Thymus (tissue), 11 donors: ENCODE measurements at regions not wholly inside any gene's neighbourhood (a gene's known extent, or its start where the extent isn't known, plus 50 kb on each side); places are given as distances from the start of the nearest gene placed in this dataset.

ENCODE experiments used
- DNase-seq, 9 donors: peaks; one replicate each; pipeline ENCODE4 v3.0.0-alpha.2; 2013; ENCODE audit warnings: low spot score in 9 of 9, low read depth in 6 of 9, missing footprints in 1 of 9
- H3K27ac ChIP-seq, 2 donors: one replicate each; pipeline ENCODE4 v1.5.1; 2013; ENCODE audit warnings: control low read depth in 1 of 2, low read depth in 1 of 2, low read length in 1 of 2, mild to moderate bottlenecking in 1 of 2, moderate library complexity in 1 of 2
- H3K27me3 ChIP-seq, 2 donors: one replicate each; pipeline ENCODE4 v1.5.1; 2013; ENCODE audit warnings: low read length in 1 of 2; ENCODE audit not compliant: control insufficient read depth in 2 of 2, insufficient read depth in 1 of 2
- H3K36me3 ChIP-seq, 2 donors: one replicate each; pipeline ENCODE4 v1.5.1; 2013; ENCODE audit warnings: low read length in 1 of 2, mild to moderate bottlenecking in 1 of 2, moderate library complexity in 1 of 2; ENCODE audit not compliant: control insufficient read depth in 2 of 2, insufficient read depth in 2 of 2
- H3K4me1 ChIP-seq, 2 donors: one replicate each; pipeline ENCODE4 v1.5.1; 2013; ENCODE audit warnings: low read length in 2 of 2; ENCODE audit not compliant: control insufficient read depth in 2 of 2, insufficient read depth in 2 of 2
- H3K4me3 ChIP-seq, 2 donors: one replicate each; pipeline ENCODE4 v1.5.1; 2013; ENCODE audit warnings: low read length in 2 of 2, control low read depth in 1 of 2, mild to moderate bottlenecking in 1 of 2
- H3K9me3 ChIP-seq, 2 donors: one replicate each; pipeline ENCODE4 v1.5.1; 2013; ENCODE audit warnings: low read length in 1 of 2, mild to moderate bottlenecking in 1 of 2; ENCODE audit not compliant: control insufficient read depth in 2 of 2, insufficient read depth in 1 of 2
- WGBS: extraction: QIAGEN DNeasy Blood & Tissue Kit; methylation state at CpG from one replicate; pipeline ENCODE4 v1.1.7; 2013; 5-methylcytosine and 5-hydroxymethylcytosine counted together
- donor health status: healthy.

DNA sequence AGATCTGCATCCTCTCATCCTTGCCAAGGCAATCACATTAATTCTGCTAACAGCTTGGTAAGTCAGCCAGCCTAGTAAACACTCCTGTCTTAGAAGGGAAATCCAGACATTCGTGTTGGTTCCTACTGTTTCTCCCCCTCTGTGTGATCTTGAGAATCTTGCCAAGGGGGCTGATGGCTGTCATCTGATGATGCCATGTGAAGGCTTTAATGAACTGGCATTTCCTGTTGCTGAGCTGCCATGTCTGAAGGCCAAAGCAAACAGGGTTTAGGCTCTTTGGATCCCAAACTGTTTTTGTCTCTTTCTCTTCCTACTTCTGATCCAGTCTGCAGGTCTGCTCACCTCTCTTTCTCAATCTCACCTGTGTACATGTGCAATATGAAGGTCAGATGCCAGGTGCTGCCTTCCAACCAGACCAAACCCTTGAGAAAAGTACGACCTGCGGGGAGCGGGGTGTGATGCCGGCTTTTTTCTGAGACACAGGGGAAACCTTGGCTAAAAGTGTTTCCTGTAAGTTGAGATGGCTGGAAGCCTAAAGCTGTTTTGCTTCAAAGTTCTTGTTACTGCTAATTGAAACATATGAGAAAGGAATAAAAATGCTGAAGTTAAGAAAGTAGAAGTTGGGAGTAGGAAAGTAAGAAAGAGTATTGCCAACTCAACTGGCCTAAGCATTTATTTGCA is 532.9 kb downstream of the ANKRD50 start:
- DNase-seq: peak in 1 of 9 donors; percentile 2
- Histone ChIP-seq H3K36me3 (no peaks in the 10 kb centered on the region), H3K27ac (no peak overlapping the region), H3K4me1 (peaks cover 0 to 3% of the 10 kb centered on the region in 2 donors), H3K9me3 (no peaks in the 10 kb centered on the region), H3K27me3 (no peaks in the 10 kb centered on the region), H3K4me3 (no peak overlapping the region)
- WGBS: 22% methylated on average over 5 of the region's 5 CpGs

DNA sequence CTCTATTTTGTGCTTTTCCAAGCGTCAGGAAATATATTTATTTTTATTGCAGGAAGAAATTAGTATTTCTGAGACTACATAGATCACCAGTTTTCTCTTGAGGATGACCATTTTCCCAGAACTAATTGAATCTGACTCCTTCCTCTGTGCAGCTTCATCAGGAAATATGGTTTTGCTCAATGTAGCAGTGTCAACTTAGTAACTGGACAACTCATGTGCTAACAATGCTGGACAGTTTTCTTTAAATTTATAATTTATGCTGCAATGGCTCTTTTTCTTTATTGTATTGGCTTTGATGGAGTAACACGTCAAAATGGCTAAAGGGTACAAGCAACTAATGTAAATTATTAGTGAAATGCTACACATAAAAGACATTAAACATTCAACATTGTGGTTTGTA is 531.5 kb downstream of the ANKRD50 start:
- Histone ChIP-seq H3K4me3 (no peak overlapping the region), H3K4me1 (peaks cover 0 to 3% of the 10 kb centered on the region in 2 donors), H3K27ac (no peak overlapping the region), H3K9me3 (no peaks in the 10 kb centered on the region), H3K36me3 (no peaks in the 10 kb centered on the region), H3K27me3 (no peaks in the 10 kb centered on the region)
- DNase-seq: no peak
- 92% methylated on average over 2 of the region's 2 CpGs for WGBS

DNA sequence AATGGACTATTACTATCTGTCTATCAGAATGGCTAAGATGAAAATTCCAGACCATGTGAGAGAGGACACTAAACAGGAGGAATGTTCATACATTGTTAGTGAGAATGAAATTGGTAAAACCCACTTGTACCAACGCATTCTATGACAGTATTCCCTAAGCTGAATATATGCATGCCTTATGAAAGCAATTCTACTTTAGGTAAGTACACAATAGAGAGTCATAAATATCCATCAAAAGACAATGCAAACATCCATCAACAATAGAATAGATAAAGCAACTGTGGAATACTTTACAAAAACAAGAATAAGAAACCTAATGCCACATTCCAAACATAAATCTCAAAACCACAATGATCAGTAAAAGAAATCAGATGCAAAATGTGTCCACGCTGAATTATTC is 529.3 kb downstream of the ANKRD50 start:
- Histone ChIP-seq H3K27ac (no peak overlapping the region), H3K9me3 (no peaks in the 10 kb centered on the region), H3K27me3 (no peaks in the 10 kb centered on the region), H3K36me3 (no peaks in the 10 kb centered on the region), H3K4me1 (peaks cover 0 to 3% of the 10 kb centered on the region in 2 donors), H3K4me3 (no peak overlapping the region)
- DNase-seq: no peak
- 95% methylated on average over 2 of the region's 2 CpGs for WGBS

DNA sequence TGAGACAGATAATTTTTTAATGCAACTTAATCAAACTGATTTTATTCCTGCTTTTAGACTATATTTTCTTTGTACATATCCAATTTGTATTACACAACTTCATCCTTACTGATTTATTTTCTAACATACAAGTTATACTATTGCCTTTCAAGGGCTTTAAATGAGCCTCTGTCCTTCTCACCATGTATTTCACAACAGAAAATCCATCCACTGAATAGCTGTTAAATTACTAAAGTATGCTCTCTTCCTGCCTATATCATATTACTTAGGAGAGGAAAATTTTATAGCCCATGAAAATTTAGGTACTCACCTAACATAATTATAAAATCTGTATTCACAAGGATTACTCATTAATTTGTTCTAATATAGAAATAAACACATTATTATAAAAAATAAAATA is 528.6 kb downstream of the ANKRD50 start:
- no peak for DNase-seq
- H3K27ac ChIP-seq: no peak overlapping the region
- no peaks in the 10 kb centered on the region for H3K9me3 ChIP-seq
- no peak overlapping the region for H3K4me3 ChIP-seq
- H3K27me3 ChIP-seq: no peaks in the 10 kb centered on the region
- no peaks in the 10 kb centered on the region for H3K36me3 ChIP-seq
- peaks cover 0 to 3% of the 10 kb centered on the region in 2 donors for H3K4me1 ChIP-seq

DNA sequence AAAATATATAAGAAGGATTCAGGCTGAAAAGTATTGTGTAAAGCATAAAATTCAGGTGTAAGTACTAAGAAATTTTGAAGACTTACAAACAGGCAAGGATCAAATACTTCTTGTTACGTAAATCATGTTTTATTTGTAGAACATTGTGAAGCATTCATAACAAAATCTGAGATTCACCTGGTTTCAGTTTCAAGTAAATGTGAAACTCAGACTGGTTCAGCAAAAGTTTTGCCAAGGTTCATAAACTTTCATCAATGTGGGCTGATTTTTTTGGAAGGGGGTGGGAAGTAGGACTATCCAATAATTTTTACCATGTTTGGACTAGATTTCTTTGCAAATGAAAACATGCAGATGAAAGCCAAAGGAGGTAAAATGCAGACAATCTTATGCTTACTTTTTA is 527.7 kb downstream of the ANKRD50 start:
- H3K27me3 ChIP-seq: no peaks in the 10 kb centered on the region
- H3K9me3 ChIP-seq: no peaks in the 10 kb centered on the region
- H3K27ac ChIP-seq: no peak overlapping the region
- no peak for DNase-seq
- WGBS: 94% methylated on average over 1 of the region's 1 CpG
- peaks cover 0 to 3% of the 10 kb centered on the region in 2 donors for H3K4me1 ChIP-seq
- H3K36me3 ChIP-seq: no peaks in the 10 kb centered on the region
- H3K4me3 ChIP-seq: no peak overlapping the region

DNA sequence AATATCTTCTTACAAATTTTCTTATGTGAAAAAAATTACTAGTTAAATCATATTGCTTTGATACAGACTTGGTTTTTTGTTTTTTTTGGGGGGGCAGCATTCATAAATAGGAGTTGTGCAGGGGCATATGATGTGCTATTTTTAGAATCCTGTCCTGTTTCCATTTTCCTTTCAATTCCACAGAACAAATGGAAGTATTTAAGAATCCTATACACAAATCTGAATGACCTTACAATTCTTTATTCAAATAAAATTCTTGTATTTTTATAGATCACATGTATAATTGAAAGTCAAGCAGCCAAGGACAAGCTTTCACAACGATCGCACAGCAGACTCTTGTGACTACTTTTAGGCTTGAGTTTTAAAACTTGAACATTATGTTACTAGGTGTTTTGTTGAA is 523.9 kb downstream of the ANKRD50 start:
- 97% methylated on average over 2 of the region's 2 CpGs for WGBS
- Histone ChIP-seq H3K27ac (no peak overlapping the region), H3K9me3 (no peaks in the 10 kb centered on the region), H3K27me3 (no peaks in the 10 kb centered on the region), H3K4me3 (no peak overlapping the region), H3K4me1 (no peaks in the 10 kb centered on the region), H3K36me3 (no peaks in the 10 kb centered on the region)
- DNase-seq: no peak

DNA sequence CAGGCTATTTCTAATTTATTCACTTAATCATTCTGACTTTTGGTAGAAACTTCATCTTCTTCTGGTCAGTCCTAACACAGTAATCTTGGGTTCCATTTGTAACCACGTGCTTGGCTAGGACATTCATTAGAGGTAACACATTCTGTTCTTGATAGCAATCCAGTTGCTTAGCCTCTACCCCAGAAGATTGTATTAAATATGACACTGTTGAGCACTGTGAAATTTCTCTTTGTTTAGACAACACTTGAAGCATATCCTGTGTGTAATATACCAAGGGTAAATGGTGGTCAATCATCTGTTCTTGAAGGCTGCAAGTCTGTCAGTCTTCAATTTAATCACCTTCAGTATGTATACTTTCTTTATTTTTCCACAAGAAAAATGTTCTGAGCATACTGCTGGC is 523.0 kb downstream of the ANKRD50 start:
- 89% methylated on average over 1 of the region's 1 CpG for WGBS
- Histone ChIP-seq H3K36me3 (no peaks in the 10 kb centered on the region), H3K4me3 (no peak overlapping the region), H3K27me3 (no peaks in the 10 kb centered on the region), H3K4me1 (no peaks in the 10 kb centered on the region), H3K27ac (no peak overlapping the region), H3K9me3 (no peaks in the 10 kb centered on the region)
- DNase-seq: no peak

DNA sequence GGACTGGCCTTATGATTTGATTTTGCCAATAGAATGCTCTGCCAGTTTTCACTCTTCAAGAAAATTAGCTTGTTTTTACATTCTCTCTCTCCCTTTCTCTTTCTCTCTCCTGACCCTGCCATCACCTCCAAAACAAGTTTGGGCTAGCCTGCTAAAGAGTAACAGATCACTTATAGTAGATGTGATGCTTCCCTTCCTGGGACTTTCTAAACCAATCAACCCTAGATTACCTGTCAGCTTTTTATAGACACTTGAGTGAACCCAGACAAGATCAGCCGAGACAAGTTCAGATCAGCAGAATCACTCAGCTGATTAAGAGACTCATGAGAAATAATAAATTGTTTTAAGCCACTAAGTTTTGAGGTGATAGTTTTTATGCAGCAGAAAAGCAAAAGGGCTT is 521.2 kb downstream of the ANKRD50 start:
- H3K27me3 ChIP-seq: no peaks in the 10 kb centered on the region
- WGBS: 90% methylated on average over 1 of the region's 1 CpG

DNA sequence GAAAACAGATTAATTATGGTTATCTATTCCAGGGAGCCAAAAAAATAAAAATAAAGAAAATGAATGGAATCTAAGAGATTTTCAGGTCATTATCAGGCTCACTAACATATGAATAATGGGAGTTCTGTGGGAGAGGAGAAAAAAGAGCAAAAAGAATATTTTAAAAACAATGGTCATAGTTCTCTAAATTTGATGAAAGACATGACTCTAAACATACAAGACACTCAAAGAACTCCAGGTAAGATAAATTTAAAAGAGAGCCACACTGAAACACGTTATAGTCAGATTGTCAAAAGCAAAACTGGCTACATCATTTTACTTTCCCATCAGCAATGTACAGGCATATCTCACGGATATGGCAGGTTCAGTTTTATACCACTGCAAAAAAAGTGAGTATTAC is 520.0 kb downstream of the ANKRD50 start:
- Histone ChIP-seq H3K4me1 (no peaks in the 10 kb centered on the region), H3K4me3 (no peak overlapping the region), H3K27ac (no peak overlapping the region), H3K27me3 (no peaks in the 10 kb centered on the region), H3K36me3 (no peaks in the 10 kb centered on the region), H3K9me3 (no peaks in the 10 kb centered on the region)
- no peak for DNase-seq
- 91% methylated on average over 2 of the region's 2 CpGs for WGBS

More for the DNA sequence above, 521.2 kb downstream of the ANKRD50 start:
- no peak for DNase-seq
- H3K4me3 ChIP-seq: no peak overlapping the region
- H3K36me3 ChIP-seq: no peaks in the 10 kb centered on the region
- no peaks in the 10 kb centered on the region for H3K9me3 ChIP-seq
- H3K27ac ChIP-seq: no peak overlapping the region
- no peaks in the 10 kb centered on the region for H3K4me1 ChIP-seq
